ENCODE measurements at regions not wholly inside any gene's neighbourhood (a gene's known extent, or its start where the extent isn't known, plus 50 kb on each side); places are given as distances from the start of the nearest gene placed in this dataset.

DNA sequence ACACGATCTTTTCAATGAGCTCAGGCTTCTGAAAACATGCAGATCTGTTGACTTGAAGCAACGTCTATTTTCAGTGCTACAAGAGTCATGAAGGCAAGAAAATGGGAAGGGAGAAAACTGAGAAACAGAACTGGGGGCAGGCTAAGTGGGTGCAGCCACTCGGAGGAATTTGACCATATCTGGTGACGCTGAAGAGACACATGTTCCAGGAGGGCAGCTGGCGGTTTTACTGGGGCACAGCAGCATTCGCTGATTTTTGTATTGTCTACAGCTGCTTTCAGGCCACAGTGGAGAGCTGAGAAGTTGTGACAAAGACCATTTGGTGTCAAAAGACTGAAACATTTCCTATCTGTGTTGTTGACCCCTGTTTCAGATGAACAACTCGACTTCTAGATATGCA, 103.0 kb upstream of the ELAC2 start:
- no peak for DNase-seq
- Histone ChIP-seq H3K9me3 (no peaks in the 10 kb centered on the region), H3K4me1 (no peaks in the 10 kb centered on the region), H3K4me3 (ENCODE audit: low read depth, low read length) (no peak overlapping the region), H3K27me3 (replicated peaks; ENCODE audit: control insufficient read depth, insufficient read depth, low read length) (no peaks in the 10 kb centered on the region), H3K36me3 (ENCODE audit: control insufficient read depth, insufficient read depth, low read length) (no peaks in the 10 kb centered on the region)
- no peak overlapping the region for H3K27ac Mint-ChIP-seq (ENCODE audit: unreplicated experiment)
- H3K36me3 Mint-ChIP-seq (ENCODE audit: insufficient read depth, unreplicated experiment) = no peaks in the 10 kb centered on the region
- no TSS peak for BruUV-seq (replicated peaks)
- no peaks in the 10 kb centered on the region for H3K27me3 Mint-ChIP-seq (ENCODE audit: insufficient read depth, unreplicated experiment)
- intact Hi-C loops (cut with micrococcal nuclease; ENCODE audit: unreplicated experiment) = no loop called here
- ChIA-PET CTCF (no interaction called here), POLR2A (no interaction called here)
- TF ChIP-seq, protein P1, sequence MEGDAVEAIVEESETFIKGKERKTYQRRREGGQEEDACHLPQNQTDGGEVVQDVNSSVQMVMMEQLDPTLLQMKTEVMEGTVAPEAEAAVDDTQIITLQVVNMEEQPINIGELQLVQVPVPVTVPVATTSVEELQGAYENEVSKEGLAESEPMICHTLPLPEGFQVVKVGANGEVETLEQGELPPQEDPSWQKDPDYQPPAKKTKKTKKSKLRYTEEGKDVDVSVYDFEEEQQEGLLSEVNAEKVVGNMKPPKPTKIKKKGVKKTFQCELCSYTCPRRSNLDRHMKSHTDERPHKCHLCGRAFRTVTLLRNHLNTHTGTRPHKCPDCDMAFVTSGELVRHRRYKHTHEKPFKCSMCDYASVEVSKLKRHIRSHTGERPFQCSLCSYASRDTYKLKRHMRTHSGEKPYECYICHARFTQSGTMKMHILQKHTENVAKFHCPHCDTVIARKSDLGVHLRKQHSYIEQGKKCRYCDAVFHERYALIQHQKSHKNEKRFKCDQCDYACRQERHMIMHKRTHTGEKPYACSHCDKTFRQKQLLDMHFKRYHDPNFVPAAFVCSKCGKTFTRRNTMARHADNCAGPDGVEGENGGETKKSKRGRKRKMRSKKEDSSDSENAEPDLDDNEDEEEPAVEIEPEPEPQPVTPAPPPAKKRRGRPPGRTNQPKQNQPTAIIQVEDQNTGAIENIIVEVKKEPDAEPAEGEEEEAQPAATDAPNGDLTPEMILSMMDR (IDR thresholded peaks at IDR 0.05; ENCODE audit: insufficient read depth in 1 of 2, low read depth in 1 of 2, low read length in 1 of 2, severe bottlenecking in 1 of 2, unreplicated experiment in 1 of 2) = no peak
- H3K4me1 Mint-ChIP-seq (ENCODE audit: low read depth, unreplicated experiment) = no peaks in the 10 kb centered on the region
- peaks cover 9% of the 10 kb centered on the region for H3K9me3 Mint-ChIP-seq (ENCODE audit: unreplicated experiment)
- H3K4me3 Mint-ChIP-seq (ENCODE audit: unreplicated experiment) = no peak overlapping the region

DNA sequence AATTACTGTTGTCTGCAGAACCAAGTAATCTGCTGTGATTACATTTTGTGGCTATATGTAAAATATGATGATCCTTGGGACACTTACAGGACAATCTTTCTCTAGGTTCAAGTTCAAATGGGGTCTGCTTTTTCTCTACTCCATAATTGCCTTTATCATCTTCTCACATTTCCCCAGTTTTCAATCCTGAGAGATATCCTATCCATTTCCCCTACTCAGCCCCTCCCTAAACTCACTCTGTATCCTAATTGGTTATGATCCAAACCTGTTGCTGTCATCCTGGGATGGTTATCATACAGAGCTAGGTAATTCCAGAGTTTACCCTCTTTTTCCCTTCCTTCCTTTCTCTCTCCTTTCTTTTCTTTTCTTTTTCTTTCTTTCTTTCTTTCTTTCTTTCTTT, 100.5 kb upstream of the ELAC2 start:
- peaks cover 9% of the 10 kb centered on the region for H3K9me3 Mint-ChIP-seq (ENCODE audit: unreplicated experiment)
- H3K4me3 ChIP-seq (ENCODE audit: low read depth, low read length) = no peak overlapping the region
- intact Hi-C loops (cut with micrococcal nuclease; ENCODE audit: unreplicated experiment) = no loop called here
- no peak overlapping the region for H3K27ac Mint-ChIP-seq (ENCODE audit: unreplicated experiment)
- TF ChIP-seq, protein P1 (IDR thresholded peaks at IDR 0.05; ENCODE audit: insufficient read depth in 1 of 2, low read depth in 1 of 2, low read length in 1 of 2, severe bottlenecking in 1 of 2, unreplicated experiment in 1 of 2) = no peak
- H3K27me3 Mint-ChIP-seq (ENCODE audit: insufficient read depth, unreplicated experiment) = no peaks in the 10 kb centered on the region
- ChIA-PET CTCF (no interaction called here), POLR2A (no interaction called here)
- no peaks in the 10 kb centered on the region for H3K9me3 ChIP-seq
- BruUV-seq (replicated peaks) = no TSS peak
- H3K36me3 ChIP-seq (ENCODE audit: control insufficient read depth, insufficient read depth, low read length) = no peaks in the 10 kb centered on the region
- H3K4me1 ChIP-seq = no peaks in the 10 kb centered on the region
- no peak for DNase-seq
- H3K4me3 Mint-ChIP-seq (ENCODE audit: unreplicated experiment) = no peak overlapping the region
- no peaks in the 10 kb centered on the region for H3K36me3 Mint-ChIP-seq (ENCODE audit: insufficient read depth, unreplicated experiment)
- H3K27me3 ChIP-seq (replicated peaks; ENCODE audit: control insufficient read depth, insufficient read depth, low read length) = no peaks in the 10 kb centered on the region
- no peaks in the 10 kb centered on the region for H3K4me1 Mint-ChIP-seq (ENCODE audit: low read depth, unreplicated experiment)

DNA sequence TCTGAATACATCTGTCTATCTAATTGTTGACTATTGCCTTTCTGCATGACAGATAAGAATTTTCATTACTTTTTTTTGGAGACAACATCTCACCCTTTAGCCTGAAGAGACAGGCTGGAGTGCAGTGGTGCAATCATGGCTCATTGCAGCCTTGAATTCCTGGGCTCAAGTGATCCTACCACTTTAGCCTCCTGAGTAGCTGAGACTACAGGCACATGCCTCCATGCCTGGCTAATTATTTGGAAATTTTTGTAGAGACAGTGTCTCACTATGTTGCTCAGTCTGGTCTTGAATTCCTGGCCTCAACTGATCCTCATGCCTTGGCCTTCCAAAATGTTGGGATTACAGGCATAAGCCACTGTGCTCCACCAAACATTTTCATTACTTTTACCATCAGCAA, 99.8 kb upstream of the ELAC2 start:
- BruUV-seq (replicated peaks) = no TSS peak
- TF ChIP-seq, protein P1 (IDR thresholded peaks at IDR 0.05; ENCODE audit: insufficient read depth in 1 of 2, low read depth in 1 of 2, low read length in 1 of 2, severe bottlenecking in 1 of 2, unreplicated experiment in 1 of 2) = no peak
- POLR2A ChIA-PET = no interaction called here
- CTCF ChIA-PET = no interaction called here
- Mint-ChIP-seq H3K27ac (ENCODE audit: unreplicated experiment) (no peak overlapping the region), H3K4me3 (ENCODE audit: unreplicated experiment) (no peak overlapping the region), H3K27me3 (ENCODE audit: insufficient read depth, unreplicated experiment) (no peaks in the 10 kb centered on the region), H3K36me3 (ENCODE audit: insufficient read depth, unreplicated experiment) (no peaks in the 10 kb centered on the region), H3K9me3 (ENCODE audit: unreplicated experiment) (peaks cover 9% of the 10 kb centered on the region), H3K4me1 (ENCODE audit: low read depth, unreplicated experiment) (no peaks in the 10 kb centered on the region)
- Histone ChIP-seq H3K4me3 (ENCODE audit: low read depth, low read length) (no peak overlapping the region), H3K4me1 (no peaks in the 10 kb centered on the region), H3K27me3 (replicated peaks; ENCODE audit: control insufficient read depth, insufficient read depth, low read length) (no peaks in the 10 kb centered on the region), H3K9me3 (no peaks in the 10 kb centered on the region), H3K36me3 (ENCODE audit: control insufficient read depth, insufficient read depth, low read length) (no peaks in the 10 kb centered on the region)
- DNase-seq = no peak
- intact Hi-C loops (cut with micrococcal nuclease; ENCODE audit: unreplicated experiment) = no loop called here
